PC-3 (cell line): ENCODE measurements at regions not wholly inside any gene's neighbourhood (a gene's known extent, or its start where the extent isn't known, plus 50 kb on each side); places are given as distances from the start of the nearest gene placed in this dataset.

Source experiments
- ATAC-seq: fragments of 200-7000 bp; cut with Tn5 transposase; 2 replicates; pipeline ENCODE4 v1.9.1; 2020; ENCODE audit warnings: mild to moderate bottlenecking, moderate library complexity
- BruUV-seq: library from RNA; stranded (reverse); fragments of 400-500 nt; replicated peaks from 2 replicates; lab custom pipeline; 2021; lab: Mats Ljungman, UMichigan
- CTCF ChIA-PET: fragments of 300-600 bp; sonication (Branson Sonifier 250); formaldehyde crosslinking; loops from one replicate; lab custom pipeline; 2022; ENCODE audit warnings: antibody characterized with exemption; lab: Charles Lee
- POLR2A ChIA-PET: fragments of 300-600 bp; sonication (Branson Sonifier 250); formaldehyde crosslinking; loops from one replicate; lab custom pipeline; 2022; ENCODE audit warnings: antibody characterized with exemption; ENCODE audit not compliant: unreplicated experiment; lab: Charles Lee
- DNase-seq: peaks from one replicate; pipeline ENCODE4 v3.0.0-alpha.2; 2015
- H2AFZ ChIP-seq: fragments of 300-600 bp; sonication (generic); 2 replicates; pipeline ENCODE4 v1.6.0; 2016; ENCODE audit warnings: antibody characterized with exemption, low read length
- H3F3A ChIP-seq: fragments of 300-600 bp; sonication (generic); one replicate; pipeline ENCODE4 v1.6.0; 2017; ENCODE audit warnings: antibody characterized with exemption, low read length, control low read depth, mild to moderate bottlenecking; ENCODE audit not compliant: unreplicated experiment
- H3K27ac ChIP-seq: fragments of 300-600 bp; sonication (generic); 2 replicates; pipeline ENCODE4 v1.5.1; 2016; ENCODE audit warnings: mild to moderate bottlenecking, low read length
- H3K27me3 ChIP-seq: fragments of 300-600 bp; sonication (generic); 2 replicates; pipeline ENCODE4 v1.6.1; 2016; ENCODE audit warnings: low read length, mixed read lengths
- H3K36me3 ChIP-seq: fragments of 300-600 bp; sonication (generic); 2 replicates; pipeline ENCODE4 v1.6.1; 2016; ENCODE audit warnings: low read depth, mixed run types, low read length, mixed read lengths
- H3K4me1 ChIP-seq: fragments of 300-600 bp; sonication (generic); 2 replicates; pipeline ENCODE4 v1.5.1; 2016; ENCODE audit warnings: low read length; ENCODE audit not compliant: insufficient read depth
- H3K4me2 ChIP-seq: fragments of 300-600 bp; sonication (generic); 2 replicates; pipeline ENCODE4 v1.6.0; 2016; ENCODE audit warnings: low read length
- H3K4me3 ChIP-seq: fragments of 300-600 bp; sonication (generic); 2 replicates; pipeline ENCODE4 v1.5.1; 2016; ENCODE audit warnings: mild to moderate bottlenecking, low read length, mixed read lengths
- H3K79me2 ChIP-seq: fragments of 300-600 bp; sonication (generic); 2 replicates; pipeline ENCODE4 v1.6.1; 2017; ENCODE audit warnings: low read length, mixed read lengths
- H3K9ac ChIP-seq: fragments of 300-600 bp; sonication (generic); 2 replicates; pipeline ENCODE4 v1.6.0; 2016; ENCODE audit warnings: mild to moderate bottlenecking, low read length
- H3K9me2 ChIP-seq: fragments of 300-600 bp; sonication (generic); replicated peaks from 2 replicates; pipeline ENCODE4 v1.6.1; 2016; ENCODE audit warnings: mixed run types, low read length, mixed read lengths
- H3K9me3 ChIP-seq: fragments of 300-600 bp; sonication (generic); 2 replicates; pipeline ENCODE4 v1.6.1; 2016; ENCODE audit warnings: low read length, mixed read lengths
- H4K20me1 ChIP-seq: fragments of 300-600 bp; sonication (generic); 2 replicates; pipeline ENCODE4 v1.6.1; 2016; ENCODE audit warnings: low read length, mixed read lengths
- CTCF ChIP-seq: fragments of 300-600 bp; sonication (generic); conservative IDR thresholded peaks from 2 replicates; pipeline ENCODE4 v1.5.1; 2017; ENCODE audit warnings: antibody characterized with exemption, low read depth, mild to moderate bottlenecking, low read length
- EZH2 ChIP-seq: fragments of 300-600 bp; sonication (generic); IDR thresholded peaks from one replicate; pipeline ENCODE4 v1.6.1; 2017; ENCODE audit warnings: antibody characterized with exemption, mild to moderate bottlenecking, low read length; ENCODE audit not compliant: unreplicated experiment
- EZH2phosphoT487 ChIP-seq: fragments of 300-600 bp; sonication (generic); IDR thresholded peaks from 2 replicates; pipeline ENCODE4 v1.6.1; 2018; ENCODE audit warnings: mild to moderate bottlenecking, antibody characterized with exemption, low read length, borderline replicate concordance
- intact Hi-C: fragments of 100-400 bp; cut with micrococcal nuclease; formaldehyde crosslinking; loops from 2 replicates; pipeline ENCODE4 v1.9.0; 2023

GRCh38 chr14:31920001-31920400 lies 157.1 kb upstream of the ARHGAP5 start:
- Histone ChIP-seq H3K4me3 (no peak overlapping the region), H3K36me3 (no peaks in the 10 kb centered on the region), H3K4me1 (no peaks in the 10 kb centered on the region), H3K9me2 (no peaks in the 10 kb centered on the region), H3K27me3 (no peaks in the 10 kb centered on the region), H3K9ac (no peak overlapping the region), H3K4me2 (no peak overlapping the region), H3K27ac (no peak overlapping the region), H4K20me1 (no peaks in the 10 kb centered on the region), H3F3A (no peaks in the 10 kb centered on the region), H3K79me2 (no peaks in the 10 kb centered on the region), H2AFZ (no peak overlapping the region), H3K9me3 (no peaks in the 10 kb centered on the region)
- no peak for DNase-seq
- TF ChIP-seq CTCF (no peak), EZH2 (no peak), EZH2phosphoT487 (no peak)
- POLR2A ChIA-PET, result no interaction called here
- CTCF ChIA-PET, result no interaction called here
- intact Hi-C loops, result no loop called here
- BruUV-seq, result no TSS peak
- ATAC-seq, result no peak

- H3K4me2 ChIP-seq, result no peak overlapping the region
- intact Hi-C loops, result no loop called here
- H3K36me3 ChIP-seq, result no peaks in the 10 kb centered on the region
- H3F3A ChIP-seq, result no peaks in the 10 kb centered on the region
- no peaks in the 10 kb centered on the region for H3K27me3 ChIP-seq
- CTCF ChIA-PET, result interaction anchor here (0.9 kb wide), 1 partner anchor 323 kb away, joined by 3 read pairs; no protein-coding TSS in a partner anchor
- DNase-seq, result no peak
- BruUV-seq, result no TSS peak
- H3K4me3 ChIP-seq, result no peak overlapping the region
- H3K79me2 ChIP-seq, result no peaks in the 10 kb centered on the region
- no peaks in the 10 kb centered on the region for H4K20me1 ChIP-seq
- no peaks in the 10 kb centered on the region for H3K9me3 ChIP-seq
- POLR2A ChIA-PET, result no interaction called here
- H3K4me1 ChIP-seq, result no peaks in the 10 kb centered on the region
- H3K9me2 ChIP-seq, result no peaks in the 10 kb centered on the region
- H2AFZ ChIP-seq, result no peak overlapping the region
- no peak overlapping the region for H3K27ac ChIP-seq
- no peak overlapping the region for H3K9ac ChIP-seq
- no peak for ATAC-seq
- TF ChIP-seq CTCF (no peak), EZH2phosphoT487 (no peak), EZH2 (no peak)
Measured at GRCh38 chr14:31920989-31921650, 156.0 kb upstream of the ARHGAP5 start.

- Histone ChIP-seq H3K4me3 (no peak overlapping the region), H3K9me2 (no peaks in the 10 kb centered on the region), H3K27ac (no peak overlapping the region), H3K27me3 (no peaks in the 10 kb centered on the region), H3F3A (no peaks in the 10 kb centered on the region), H2AFZ (no peak overlapping the region), H3K9ac (no peak overlapping the region), H3K79me2 (no peaks in the 10 kb centered on the region), H3K4me1 (peaks cover under 1% of the 10 kb centered on the region; the same call in 1 of the 2 replicates), H3K4me2 (no peak overlapping the region), H3K36me3 (no peaks in the 10 kb centered on the region), H3K9me3 (no peaks in the 10 kb centered on the region), H4K20me1 (no peaks in the 10 kb centered on the region)
- DNase-seq (no peak), ATAC-seq (no peak)
- intact Hi-C loops, result no loop called here
- TF ChIP-seq EZH2phosphoT487 (no peak), CTCF (no peak), EZH2 (no peak)
- no TSS peak for BruUV-seq
- CTCF ChIA-PET, result interaction anchor here (0.9 kb wide), 1 partner anchor 322 kb away, joined by 3 read pairs; no protein-coding TSS in a partner anchor
- POLR2A ChIA-PET, result no interaction called here
Measured at GRCh38 chr14:31921721-31922120, 155.4 kb upstream of the ARHGAP5 start.
